Panc1 (cell line): ENCODE measurements at regions not wholly inside any gene's neighbourhood (a gene's known extent, or its start where the extent isn't known, plus 50 kb on each side); places are given as distances from the start of the nearest gene placed in this dataset.

Experiments
- ATAC-seq: fragments of 200-7000 bp; cut with Tn5 transposase; 2 replicates; pipeline ENCODE4 v1.9.1; 2020; ENCODE audit warnings: mild to moderate bottlenecking, moderate library complexity
- BruUV-seq: library from RNA; stranded (reverse); fragments of 400-500 nt; replicated peaks from 2 replicates; lab custom pipeline; 2021; lab: Mats Ljungman, UMichigan
- CTCF ChIA-PET: fragments of 300-600 bp; sonication (Branson Sonifier 250); formaldehyde crosslinking; loops from one replicate; lab custom pipeline; 2022; ENCODE audit warnings: antibody characterized with exemption; lab: Charles Lee
- POLR2A ChIA-PET: fragments of 300-600 bp; sonication (Branson Sonifier 250); formaldehyde crosslinking; loops from one replicate; lab custom pipeline; 2022; ENCODE audit warnings: antibody characterized with exemption; lab: Charles Lee
- DNase-seq: peaks from one replicate; pipeline ENCODE4 v3.0.0-alpha.2; 2010; ENCODE audit warnings: low read depth, low spot score
- H3K27ac ChIP-seq: 2 replicates; pipeline ENCODE4 v1.5.1; 2011; ENCODE audit warnings: mild to moderate bottlenecking, low read length, inconsistent platforms
- H3K27me3 ChIP-seq: fragments of 200-500 bp; sonication (Bioruptor generic); 2 replicates; pipeline ENCODE4 v1.6.0; 2014; ENCODE audit warnings: low read length, inconsistent platforms; ENCODE audit not compliant: control insufficient read depth, insufficient read depth
- H3K36me3 ChIP-seq: fragments of 200-500 bp; sonication (Bioruptor generic); 2 replicates; pipeline ENCODE4 v1.5.1; 2014; ENCODE audit warnings: inconsistent platforms, mild to moderate bottlenecking, low read length, moderate library complexity; ENCODE audit not compliant: control insufficient read depth, insufficient read depth
- H3K4me1 ChIP-seq: 2 replicates; pipeline ENCODE4 v1.5.1; 2011; ENCODE audit warnings: inconsistent platforms, mild to moderate bottlenecking, low read length, moderate library complexity; ENCODE audit not compliant: control insufficient read depth, insufficient read depth
- H3K4me3 ChIP-seq, 2 experiments: 2 replicates each; pipeline ENCODE4 v1.5.1; 2011 to 2012; ENCODE audit warnings: low read depth in 2 of 2, low read length in 2 of 2, mild to moderate bottlenecking in 2 of 2, inconsistent platforms in 1 of 2, moderate library complexity in 1 of 2
- H3K9me3 ChIP-seq: fragments of 200-500 bp; sonication (Bioruptor generic); 2 replicates; pipeline ENCODE4 v1.5.1; 2014; ENCODE audit warnings: low read depth, mild to moderate bottlenecking, inconsistent platforms, low read length, moderate library complexity; ENCODE audit not compliant: control insufficient read depth, insufficient read depth
- CTCF ChIP-seq: fragments of 450-650 bp; IDR thresholded peaks from 2 replicates; pipeline ENCODE4 v1.5.1; 2017; ENCODE audit warnings: mild to moderate bottlenecking
- POLR2AphosphoS5 ChIP-seq: IDR thresholded peaks from 2 replicates; pipeline ENCODE4 v1.6.1; 2012; ENCODE audit warnings: mild to moderate bottlenecking, low read depth, low read length, moderate library complexity
- REST ChIP-seq, 2 experiments: IDR thresholded peaks; 2 replicates each; pipeline ENCODE4 v1.6.1; 2011 to 2012; ENCODE audit warnings: low read depth in 2 of 2, control low read depth in 1 of 2, low read length in 1 of 2, mild to moderate bottlenecking in 1 of 2, moderate library complexity in 1 of 2; ENCODE audit not compliant: insufficient read depth in 1 of 2
- SIN3A ChIP-seq: IDR thresholded peaks from 2 replicates; pipeline ENCODE4 v1.6.1; 2012; ENCODE audit warnings: low read depth, mild to moderate bottlenecking, low read length, moderate library complexity, borderline replicate concordance; ENCODE audit not compliant: insufficient read depth
- TCF7L2 ChIP-seq: IDR thresholded peaks from 2 replicates; pipeline ENCODE4 v1.6.1; 2011; ENCODE audit warnings: mild to moderate bottlenecking, low read depth, low read length, inconsistent platforms
- in situ Hi-C: cut with HindIII; loops from 2 replicates; pipeline ENCODE4 v1.10.0; 2016; ENCODE audit warnings: low sequenced_read_pairs, low pct_unique_long_range_greater_than_20kb
- intact Hi-C: fragments of 100-400 bp; cut with micrococcal nuclease; formaldehyde crosslinking; loops from one replicate; pipeline ENCODE4 v1.10.0; 2022; ENCODE audit not compliant: unreplicated experiment

DNA sequence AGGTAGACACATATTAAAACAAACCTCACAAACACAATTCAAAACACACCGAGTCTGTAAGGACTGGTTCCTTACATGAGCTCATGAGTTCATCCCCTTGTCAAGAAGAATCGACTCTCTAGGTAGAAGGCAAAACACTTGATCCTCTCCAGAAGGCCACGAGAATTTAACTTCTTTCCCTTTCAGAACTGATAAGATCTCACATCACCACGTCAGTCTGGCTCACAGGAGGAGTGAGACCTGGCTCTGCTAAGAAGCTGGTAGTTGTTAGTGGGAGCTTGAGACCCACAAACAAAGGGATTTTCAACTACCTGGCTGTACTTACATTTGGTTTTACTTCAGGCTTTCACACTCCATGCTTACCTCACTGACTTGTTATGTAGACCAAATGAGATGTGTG is 459.2 kb downstream of the ARHGEF28 start:
- no TSS peak for BruUV-seq
- POLR2A ChIA-PET: no interaction called here
- in situ Hi-C loops (no loop called here), intact Hi-C loops (no loop called here)
- ATAC-seq (no peak), DNase-seq (no peak)
- H3K4me1 ChIP-seq: no peaks in the 10 kb centered on the region
- H3K27me3 ChIP-seq: no peaks in the 10 kb centered on the region
- no peaks in the 10 kb centered on the region for H3K9me3 ChIP-seq
- TF ChIP-seq CTCF (no peak), REST (IDR thresholded peaks at IDR 0.05; ENCODE audit: insufficient read depth in 1 of 2, low read depth in 2 of 2, low read length in 1 of 2) (no peak), POLR2AphosphoS5 (no peak), TCF7L2 (no peak), SIN3A (no peak)
- CTCF ChIA-PET: interaction anchor here (0.5 kb wide), 1 partner anchor 24 kb away, joined by 3 read pairs; no protein-coding TSS in a partner anchor
- H3K27ac ChIP-seq: no peak overlapping the region
- no peak overlapping the region for H3K4me3 ChIP-seq
- H3K36me3 ChIP-seq: no peaks in the 10 kb centered on the region

- CTCF ChIA-PET: no interaction called here
These were observed 457.2 kb downstream of the ARHGEF28 start for GRCh38 chr5:74083096-74083791.

GRCh38 chr5:74082512-74083055 is 456.6 kb downstream of the ARHGEF28 start:
- no peak for ATAC-seq

More at GRCh38 chr5:74083096-74083791, 457.2 kb downstream of the ARHGEF28 start:
- intact Hi-C loops (no loop called here), in situ Hi-C loops (no loop called here)
- TF ChIP-seq SIN3A (no peak), POLR2AphosphoS5 (no peak), TCF7L2 (no peak)
- no peak overlapping the region for H3K4me3 ChIP-seq
- no peaks in the 10 kb centered on the region for H3K27me3 ChIP-seq
- no TSS peak for BruUV-seq
- no peak for ATAC-seq
- no peak overlapping the region for H3K27ac ChIP-seq
- H3K9me3 ChIP-seq: no peaks in the 10 kb centered on the region
- H3K36me3 ChIP-seq: no peaks in the 10 kb centered on the region
- POLR2A ChIA-PET: no interaction called here
- no peak for DNase-seq
- H3K4me1 ChIP-seq: no peaks in the 10 kb centered on the region

More at GRCh38 chr5:74082512-74083055, 456.6 kb downstream of the ARHGEF28 start:
- no peak for DNase-seq
- CTCF ChIA-PET: no interaction called here
- intact Hi-C loops: no loop called here
- in situ Hi-C loops: no loop called here
- H3K9me3 ChIP-seq: no peaks in the 10 kb centered on the region
- POLR2A ChIA-PET: no interaction called here
- no peak overlapping the region for H3K4me3 ChIP-seq
- no TSS peak for BruUV-seq
- H3K27ac ChIP-seq: no peak overlapping the region
- H3K36me3 ChIP-seq: no peaks in the 10 kb centered on the region
- H3K4me1 ChIP-seq: no peaks in the 10 kb centered on the region
- no peaks in the 10 kb centered on the region for H3K27me3 ChIP-seq
- no peak for TF ChIP-seq POLR2AphosphoS5
- TF ChIP-seq REST (IDR thresholded peaks at IDR 0.05; ENCODE audit: insufficient read depth in 1 of 2, low read depth in 2 of 2, low read length in 1 of 2): no peak
- TF ChIP-seq CTCF: no peak
- no peak for TF ChIP-seq SIN3A
- no peak for TF ChIP-seq TCF7L2
